Esophagus squamous epithelium (tissue), 5 donors: ENCODE measurements at regions not wholly inside any gene's neighbourhood (a gene's known extent, or its start where the extent isn't known, plus 50 kb on each side); places are given as distances from the start of the nearest gene placed in this dataset.

ENCODE experiments used
- DNase-seq: peaks from one replicate; lab custom pipeline; 2025; lab: John Stamatoyannopoulos, UW
- H3K27ac ChIP-seq, 4 donors: fragments of 200-600 bp; sonication (generic); one replicate each; pipeline ENCODE4 v1.5.1; 2016 to 2019; ENCODE audit warnings: mild to moderate bottlenecking in 1 of 4
- H3K27me3 ChIP-seq, 4 donors: fragments of 200-600 bp; sonication (generic); 1 replicate in 3 of 4; 2 replicates in 1 of 4; pipeline versions ENCODE4 v1.5.1 to v1.6.0; 2017 to 2021; ENCODE audit warnings: antibody characterized with exemption in 1 of 4
- H3K36me3 ChIP-seq, 3 donors: fragments of 200-600 bp; sonication (generic); one replicate each; pipeline ENCODE4 v1.5.1; 2016 to 2019
- H3K4me1 ChIP-seq, 3 donors: fragments of 200-600 bp; sonication (generic); one replicate each; pipeline ENCODE4 v1.5.1; 2017 to 2019
- H3K4me3 ChIP-seq, 4 donors: fragments of 200-600 bp; sonication (generic); 1 replicate in 3 of 4; 2 replicates in 1 of 4; pipeline ENCODE4 v1.5.1; 2016 to 2019; ENCODE audit warnings: mild to moderate bottlenecking in 2 of 4, moderate library complexity in 1 of 4
- H3K9me3 ChIP-seq, 3 donors: fragments of 200-600 bp; sonication (generic); one replicate each; pipeline ENCODE4 v1.5.1; 2016 to 2019
- POLR2A ChIP-seq, 4 donors: fragments of 450-650 bp; IDR thresholded peaks; one replicate each; pipeline ENCODE4 v1.6.1; 2017; ENCODE audit warnings: antibody characterized with exemption in 4 of 4, mild to moderate bottlenecking in 4 of 4, moderate library complexity in 3 of 4
- WGBS, 2 donors: methylation state at CpG; one replicate each; pipeline ENCODE4 v1.1.5; 2018; 5-methylcytosine and 5-hydroxymethylcytosine counted together
- intact Hi-C: fragments of 100-400 bp; cut with DNase I; formaldehyde crosslinking; loops from one replicate; pipeline ENCODE4 v1.15.0; 2022
- TF ChIP-seq, protein P1 (sequence below), 6 experiments: fragments of 450-650 bp in 4 of 6; fragments of 200-600 bp in 2 of 6; sonication (generic) in 2 of 6; IDR thresholded peaks; one replicate each; pipeline ENCODE4 v1.5.1; 2016 to 2019; ENCODE audit warnings: antibody characterized with exemption in 6 of 6, mild to moderate bottlenecking in 4 of 6, moderate library complexity in 4 of 6
- donor health status: DM: yes; HTN: yes; CAD: no.

DNA sequence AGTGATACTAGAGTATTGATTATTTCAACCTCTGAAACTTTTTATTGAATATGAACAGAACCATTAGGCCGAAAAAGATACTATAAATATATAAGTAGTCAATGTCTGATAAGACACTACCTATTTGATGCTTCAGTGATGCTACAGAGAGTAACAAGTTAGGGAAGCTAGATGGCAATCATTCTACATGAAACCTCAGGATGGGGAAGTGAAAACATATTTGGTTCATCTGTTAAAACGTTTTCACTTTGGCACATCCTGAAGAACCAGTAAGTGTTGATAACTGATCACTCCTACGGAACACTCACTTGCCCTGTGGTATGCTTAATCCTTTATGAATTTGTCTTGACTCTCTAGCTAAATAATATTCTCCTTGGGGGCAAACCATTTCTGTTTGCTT is 1064.9 kb downstream of the NXPH1 start:
- TF ChIP-seq, protein P1, sequence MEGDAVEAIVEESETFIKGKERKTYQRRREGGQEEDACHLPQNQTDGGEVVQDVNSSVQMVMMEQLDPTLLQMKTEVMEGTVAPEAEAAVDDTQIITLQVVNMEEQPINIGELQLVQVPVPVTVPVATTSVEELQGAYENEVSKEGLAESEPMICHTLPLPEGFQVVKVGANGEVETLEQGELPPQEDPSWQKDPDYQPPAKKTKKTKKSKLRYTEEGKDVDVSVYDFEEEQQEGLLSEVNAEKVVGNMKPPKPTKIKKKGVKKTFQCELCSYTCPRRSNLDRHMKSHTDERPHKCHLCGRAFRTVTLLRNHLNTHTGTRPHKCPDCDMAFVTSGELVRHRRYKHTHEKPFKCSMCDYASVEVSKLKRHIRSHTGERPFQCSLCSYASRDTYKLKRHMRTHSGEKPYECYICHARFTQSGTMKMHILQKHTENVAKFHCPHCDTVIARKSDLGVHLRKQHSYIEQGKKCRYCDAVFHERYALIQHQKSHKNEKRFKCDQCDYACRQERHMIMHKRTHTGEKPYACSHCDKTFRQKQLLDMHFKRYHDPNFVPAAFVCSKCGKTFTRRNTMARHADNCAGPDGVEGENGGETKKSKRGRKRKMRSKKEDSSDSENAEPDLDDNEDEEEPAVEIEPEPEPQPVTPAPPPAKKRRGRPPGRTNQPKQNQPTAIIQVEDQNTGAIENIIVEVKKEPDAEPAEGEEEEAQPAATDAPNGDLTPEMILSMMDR (IDR thresholded peaks at IDR 0.05) = no peak
- no peak for TF ChIP-seq POLR2A (IDR thresholded peaks at IDR 0.05)
- Histone ChIP-seq H3K4me3 (no peak overlapping the region), H3K4me1 (no peaks in the 10 kb centered on the region), H3K36me3 (no peaks in the 10 kb centered on the region), H3K9me3 (no peaks in the 10 kb centered on the region), H3K27me3 (no peaks in the 10 kb centered on the region), H3K27ac (no peak overlapping the region)
- no peak for DNase-seq
- 37 to 38% methylated on average over 3 of the region's 3 CpGs for WGBS, 2 donors
- intact Hi-C loops = no loop called here

GRCh38 chr7:9502269-9502668 is 1068.9 kb downstream of the NXPH1 start:
- 83% methylated on average over 1 of the region's 1 CpG for WGBS, 2 donors
- Histone ChIP-seq H3K36me3 (no peaks in the 10 kb centered on the region), H3K27me3 (no peaks in the 10 kb centered on the region), H3K9me3 (no peaks in the 10 kb centered on the region), H3K4me1 (no peaks in the 10 kb centered on the region), H3K27ac (no peak overlapping the region), H3K4me3 (no peak overlapping the region)
- DNase-seq = no peak
- intact Hi-C loops = no loop called here
- TF ChIP-seq POLR2A (IDR thresholded peaks at IDR 0.05) = no peak
- TF ChIP-seq, protein P1 (IDR thresholded peaks at IDR 0.05) = no peak

GRCh38 chr7:9504678-9505077 is 1071.3 kb downstream of the NXPH1 start:
- intact Hi-C loops = no loop called here
- TF ChIP-seq, protein P1 (IDR thresholded peaks at IDR 0.05) = no peak
- TF ChIP-seq POLR2A (IDR thresholded peaks at IDR 0.05) = no peak
- WGBS, 2 donors = 58 to 83% methylated on average over 2 of the region's 2 CpGs
- DNase-seq = no peak
- no peaks in the 10 kb centered on the region for H3K9me3 ChIP-seq
- no peak overlapping the region for H3K4me3 ChIP-seq
- no peaks in the 10 kb centered on the region for H3K36me3 ChIP-seq
- H3K27ac ChIP-seq = no peak overlapping the region
- no peaks in the 10 kb centered on the region for H3K27me3 ChIP-seq
- H3K4me1 ChIP-seq = no peaks in the 10 kb centered on the region

GRCh38 chr7:9505516-9505915 is 1072.1 kb downstream of the NXPH1 start:
- 81 to 93% methylated on average over 2 of the region's 2 CpGs for WGBS, 2 donors
- Histone ChIP-seq H3K27me3 (no peaks in the 10 kb centered on the region), H3K9me3 (no peaks in the 10 kb centered on the region), H3K4me3 (no peak overlapping the region), H3K36me3 (no peaks in the 10 kb centered on the region), H3K27ac (no peak overlapping the region), H3K4me1 (no peaks in the 10 kb centered on the region)
- intact Hi-C loops = no loop called here
- DNase-seq = no peak
- TF ChIP-seq, protein P1 (IDR thresholded peaks at IDR 0.05) = no peak
- no peak for TF ChIP-seq POLR2A (IDR thresholded peaks at IDR 0.05)

DNA sequence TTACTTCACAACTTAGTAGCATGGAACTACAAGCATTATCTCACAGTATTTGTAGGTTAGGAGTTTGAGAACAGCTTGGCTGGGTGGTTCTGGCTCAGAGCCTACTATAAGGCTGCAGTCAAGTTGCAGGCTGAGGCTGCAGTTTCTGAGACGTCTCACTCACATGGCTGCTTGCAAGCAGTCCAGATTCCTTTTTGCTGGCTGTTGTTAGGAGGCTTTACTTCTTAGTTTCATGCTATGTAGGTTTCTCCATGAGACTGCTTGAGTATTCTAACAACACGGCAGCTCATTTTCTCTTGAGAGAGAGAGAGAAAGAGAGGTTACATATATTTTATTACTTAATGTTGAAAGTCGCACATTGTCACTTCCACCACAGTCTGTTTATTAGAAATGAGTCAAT is 1073.9 kb downstream of the NXPH1 start:
- no peak for TF ChIP-seq POLR2A (IDR thresholded peaks at IDR 0.05)
- TF ChIP-seq, protein P1 (IDR thresholded peaks at IDR 0.05) = no peak
- intact Hi-C loops = no loop called here
- Histone ChIP-seq H3K27me3 (no peaks in the 10 kb centered on the region), H3K4me3 (no peak overlapping the region), H3K9me3 (no peaks in the 10 kb centered on the region), H3K27ac (no peak overlapping the region), H3K4me1 (no peaks in the 10 kb centered on the region), H3K36me3 (no peaks in the 10 kb centered on the region)
- no peak for DNase-seq
- WGBS, 2 donors = 11 to 22% methylated on average over 3 of the region's 3 CpGs
